ENCODE measurements at regions not wholly inside any gene's neighbourhood (a gene's known extent, or its start where the extent isn't known, plus 50 kb on each side); places are given as distances from the start of the nearest gene placed in this dataset.

- no peak for TF ChIP-seq BHLHE40 (IDR thresholded peaks at IDR 0.05; ENCODE audit: low read depth, low read length)
- no peak for TF ChIP-seq CTCF (conservative IDR thresholded peaks at IDR 0.05; ENCODE audit: low read depth, low read length)
- no peak for TF ChIP-seq POLR2A (IDR thresholded peaks at IDR 0.05; ENCODE audit: low read depth, low read length)
- TF ChIP-seq RAD21 (IDR thresholded peaks at IDR 0.05; ENCODE audit: low read length), result no peak
- TF ChIP-seq USF2 (IDR thresholded peaks at IDR 0.05; ENCODE audit: low read depth, low read length), result no peak
- no peak for TF ChIP-seq RFX5 (IDR thresholded peaks at IDR 0.05; ENCODE audit: low read depth, low read length)
These were observed 430.5 kb upstream of the SOX5 start for GRCh38 chr12:24379861-24380521.

Data from IMR-90 (cell line).